GM12872 (cell line): ENCODE measurements at regions not wholly inside any gene's neighbourhood (a gene's known extent, or its start where the extent isn't known, plus 50 kb on each side); places are given as distances from the start of the nearest gene placed in this dataset.

Experiments used
- TF ChIP-seq, protein P1 (sequence below): IDR thresholded peaks from 3 replicates; pipeline ENCODE4 v1.5.1; 2011; ENCODE audit warnings: low read depth, mild to moderate bottlenecking, low read length, moderate library complexity; ENCODE audit not compliant: insufficient read depth

DNA sequence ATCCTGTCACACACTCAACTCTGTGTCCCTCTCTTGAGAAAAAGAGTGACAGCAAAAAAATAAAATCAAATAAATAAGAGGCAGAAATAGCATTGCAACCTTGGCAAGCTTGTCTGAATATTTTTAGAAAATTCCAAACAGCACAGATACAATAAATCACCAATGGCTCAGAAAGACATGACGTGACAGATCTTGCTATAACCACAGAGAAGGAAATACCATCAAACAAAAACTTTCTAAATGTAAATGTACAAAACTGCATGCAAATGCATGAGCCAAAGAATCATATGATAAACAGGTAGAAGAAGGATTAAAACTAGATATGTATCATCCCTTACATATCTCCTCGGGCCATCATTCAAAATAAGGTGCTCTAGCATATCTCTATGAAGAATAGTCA lies 549.2 kb upstream of the NOX3 start:
- TF ChIP-seq, protein P1, sequence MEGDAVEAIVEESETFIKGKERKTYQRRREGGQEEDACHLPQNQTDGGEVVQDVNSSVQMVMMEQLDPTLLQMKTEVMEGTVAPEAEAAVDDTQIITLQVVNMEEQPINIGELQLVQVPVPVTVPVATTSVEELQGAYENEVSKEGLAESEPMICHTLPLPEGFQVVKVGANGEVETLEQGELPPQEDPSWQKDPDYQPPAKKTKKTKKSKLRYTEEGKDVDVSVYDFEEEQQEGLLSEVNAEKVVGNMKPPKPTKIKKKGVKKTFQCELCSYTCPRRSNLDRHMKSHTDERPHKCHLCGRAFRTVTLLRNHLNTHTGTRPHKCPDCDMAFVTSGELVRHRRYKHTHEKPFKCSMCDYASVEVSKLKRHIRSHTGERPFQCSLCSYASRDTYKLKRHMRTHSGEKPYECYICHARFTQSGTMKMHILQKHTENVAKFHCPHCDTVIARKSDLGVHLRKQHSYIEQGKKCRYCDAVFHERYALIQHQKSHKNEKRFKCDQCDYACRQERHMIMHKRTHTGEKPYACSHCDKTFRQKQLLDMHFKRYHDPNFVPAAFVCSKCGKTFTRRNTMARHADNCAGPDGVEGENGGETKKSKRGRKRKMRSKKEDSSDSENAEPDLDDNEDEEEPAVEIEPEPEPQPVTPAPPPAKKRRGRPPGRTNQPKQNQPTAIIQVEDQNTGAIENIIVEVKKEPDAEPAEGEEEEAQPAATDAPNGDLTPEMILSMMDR, result no peak

DNA sequence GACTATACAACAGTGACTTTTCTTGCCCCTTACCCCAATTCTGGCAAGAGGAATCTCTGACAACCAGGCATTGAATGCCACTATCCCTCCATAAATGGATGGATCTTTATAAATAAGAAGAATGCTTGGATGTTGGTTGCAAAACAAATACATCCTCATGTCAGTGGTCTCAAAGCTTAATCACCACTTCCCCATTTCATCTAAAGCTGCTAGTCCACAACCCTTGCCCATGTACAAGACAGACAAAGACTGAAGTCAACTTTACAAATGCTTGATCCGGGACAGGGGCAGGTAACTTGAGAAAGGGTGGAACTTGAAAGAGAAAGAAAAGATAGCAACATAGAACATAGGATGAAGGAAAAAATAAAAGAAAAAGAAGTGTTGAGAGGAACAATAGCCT lies 540.5 kb upstream of the NOX3 start:
- TF ChIP-seq, protein P1, result no peak

DNA sequence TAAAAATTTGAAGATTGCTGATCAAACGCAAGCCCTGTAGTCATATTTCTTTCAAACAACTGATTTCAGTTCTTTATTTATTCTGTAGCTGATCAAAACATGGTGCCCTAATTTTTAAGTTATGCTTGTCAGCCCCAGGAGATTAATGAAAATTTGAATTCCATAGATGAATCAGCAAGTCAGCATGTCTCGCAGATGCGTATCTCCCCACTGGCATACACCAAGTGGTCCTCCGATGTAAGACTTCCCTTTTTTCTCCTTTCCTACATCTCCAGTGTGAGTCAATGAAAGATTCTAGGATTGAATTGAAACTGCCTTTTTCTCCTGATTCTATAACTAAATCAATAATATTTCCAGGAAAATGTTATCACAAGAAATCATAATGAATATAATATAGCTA lies 539.6 kb upstream of the NOX3 start:
- TF ChIP-seq, protein P1, result no peak

DNA sequence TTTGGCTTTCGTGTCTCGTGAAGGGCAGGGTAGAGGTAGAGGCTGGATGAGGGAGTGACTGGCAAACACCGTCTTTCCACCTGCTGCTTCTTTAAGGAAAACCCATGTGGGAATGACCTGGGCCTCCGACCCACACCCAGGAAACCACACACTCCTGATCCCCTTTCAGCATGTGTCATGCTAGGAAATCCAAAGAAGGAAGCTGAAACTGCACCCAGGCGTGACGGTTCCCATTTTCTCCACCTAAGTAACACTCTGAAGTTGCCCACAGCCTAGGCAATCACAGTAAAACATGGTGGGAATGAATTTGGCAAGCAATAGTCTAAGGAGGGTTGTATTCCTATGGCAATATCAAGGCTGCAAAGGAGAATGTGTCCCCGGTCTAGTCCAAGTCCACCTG lies 538.4 kb upstream of the NOX3 start:
- TF ChIP-seq, protein P1, result no peak

DNA sequence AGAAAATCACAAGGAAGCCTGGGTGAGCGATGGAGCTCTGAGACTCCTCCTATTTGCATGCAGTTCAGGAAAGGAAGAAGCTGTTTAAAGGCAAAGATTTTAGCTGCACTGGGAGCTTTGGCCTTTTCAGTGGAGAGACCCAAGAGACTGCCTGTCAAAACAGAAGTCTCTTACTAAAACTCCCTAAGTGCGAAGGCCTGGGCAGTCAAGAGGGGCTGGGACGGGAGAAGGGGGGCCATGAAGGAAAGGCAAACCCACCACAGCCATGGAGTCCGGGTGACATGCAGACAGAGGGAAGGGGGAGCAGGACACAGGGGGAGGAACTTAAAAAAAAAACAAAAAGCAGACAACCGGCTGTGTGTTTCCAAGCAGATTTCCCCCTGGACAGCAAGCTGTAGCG lies 537.6 kb upstream of the NOX3 start:
- TF ChIP-seq, protein P1, result no peak

DNA sequence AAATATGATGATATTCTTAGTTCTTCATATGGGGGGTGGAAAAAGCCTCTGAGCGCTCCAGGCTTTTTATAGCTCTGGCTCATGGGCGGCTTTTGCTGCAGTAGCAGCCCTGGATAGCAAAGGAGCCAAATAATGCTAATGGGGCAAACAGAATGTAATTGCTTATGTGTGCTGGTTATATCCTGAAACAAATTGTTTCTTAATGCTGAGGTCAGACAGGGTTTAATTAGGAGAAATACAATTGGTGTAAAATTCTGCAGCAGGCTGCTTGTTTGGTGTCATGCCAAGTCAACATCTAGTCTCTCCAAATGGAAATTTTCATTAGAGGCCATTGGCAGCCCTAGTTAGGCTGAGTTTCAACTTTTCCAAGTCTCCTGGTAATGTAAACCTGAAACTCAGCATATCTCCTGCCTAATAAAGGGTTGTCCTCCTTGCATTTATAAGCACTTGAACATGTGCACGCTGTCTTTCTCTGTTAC lies 530.1 kb upstream of the NOX3 start:
- TF ChIP-seq, protein P1, result no peak

DNA sequence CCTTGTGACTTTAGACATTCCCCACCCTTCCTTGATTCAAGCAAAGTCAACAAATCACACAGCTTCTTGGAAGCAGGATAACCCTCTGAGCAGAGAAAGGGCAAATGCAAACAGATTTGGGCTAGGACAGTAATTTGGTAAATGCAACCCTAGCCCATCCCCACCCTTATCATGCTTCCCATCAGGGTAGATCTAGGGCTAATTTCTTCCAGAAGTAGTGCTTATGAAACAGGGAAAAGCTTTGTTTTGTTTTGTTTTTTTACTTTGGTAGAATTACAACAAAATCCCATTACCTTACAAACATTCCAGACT lies 525.1 kb upstream of the NOX3 start:
- TF ChIP-seq, protein P1, result no peak
